Liver (tissue), 3 donors: ENCODE measurements at regions not wholly inside any gene's neighbourhood (a gene's known extent, or its start where the extent isn't known, plus 50 kb on each side); places are given as distances from the start of the nearest gene placed in this dataset.

Experiments used
- ATF3 ChIP-seq: IDR thresholded peaks from 2 replicates; pipeline ENCODE4 v1.6.1; 2016; ENCODE audit warnings: antibody characterized with exemption
- NR2F2 ChIP-seq: IDR thresholded peaks from 2 replicates; pipeline ENCODE4 v1.6.1; 2016; ENCODE audit warnings: antibody characterized with exemption
- RAD21 ChIP-seq, 2 donors: IDR thresholded peaks; 2 replicates each; pipeline ENCODE4 v1.6.1; 2016; ENCODE audit warnings: antibody characterized with exemption in 2 of 2, mild to moderate bottlenecking in 2 of 2
- SP1 ChIP-seq: IDR thresholded peaks from 2 replicates; pipeline ENCODE4 v1.6.1; 2018; ENCODE audit warnings: antibody characterized with exemption, mild to moderate bottlenecking
- TAF1 ChIP-seq: conservative IDR thresholded peaks from 2 replicates; pipeline ENCODE4 v1.6.1; 2016; ENCODE audit warnings: antibody characterized with exemption, mild to moderate bottlenecking
- TF ChIP-seq, protein P1 (sequence below): fragments of 150-350 bp; IDR thresholded peaks from 2 replicates; pipeline ENCODE4 v1.5.1; 2017; ENCODE audit warnings: improper control_type of control experiment, low read depth, low read length; ENCODE audit not compliant: missing input control
- TF ChIP-seq, protein P2 (sequence below): IDR thresholded peaks from 2 replicates; pipeline ENCODE4 v1.6.1; 2016; ENCODE audit warnings: antibody characterized with exemption, mild to moderate bottlenecking
- donor health status: healthy.
- donor health status: healthy.

GRCh38 chr7:112648781-112649180, 141.4 kb downstream of the TMEM168 start:
- TF ChIP-seq ATF3 (no peak), TAF1 (no peak), SP1 (no peak), NR2F2 (no peak), RAD21 (IDR thresholded peaks at IDR 0.05) (no peak)
- TF ChIP-seq, protein P1, sequence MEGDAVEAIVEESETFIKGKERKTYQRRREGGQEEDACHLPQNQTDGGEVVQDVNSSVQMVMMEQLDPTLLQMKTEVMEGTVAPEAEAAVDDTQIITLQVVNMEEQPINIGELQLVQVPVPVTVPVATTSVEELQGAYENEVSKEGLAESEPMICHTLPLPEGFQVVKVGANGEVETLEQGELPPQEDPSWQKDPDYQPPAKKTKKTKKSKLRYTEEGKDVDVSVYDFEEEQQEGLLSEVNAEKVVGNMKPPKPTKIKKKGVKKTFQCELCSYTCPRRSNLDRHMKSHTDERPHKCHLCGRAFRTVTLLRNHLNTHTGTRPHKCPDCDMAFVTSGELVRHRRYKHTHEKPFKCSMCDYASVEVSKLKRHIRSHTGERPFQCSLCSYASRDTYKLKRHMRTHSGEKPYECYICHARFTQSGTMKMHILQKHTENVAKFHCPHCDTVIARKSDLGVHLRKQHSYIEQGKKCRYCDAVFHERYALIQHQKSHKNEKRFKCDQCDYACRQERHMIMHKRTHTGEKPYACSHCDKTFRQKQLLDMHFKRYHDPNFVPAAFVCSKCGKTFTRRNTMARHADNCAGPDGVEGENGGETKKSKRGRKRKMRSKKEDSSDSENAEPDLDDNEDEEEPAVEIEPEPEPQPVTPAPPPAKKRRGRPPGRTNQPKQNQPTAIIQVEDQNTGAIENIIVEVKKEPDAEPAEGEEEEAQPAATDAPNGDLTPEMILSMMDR: no peak
- TF ChIP-seq, protein P2, sequence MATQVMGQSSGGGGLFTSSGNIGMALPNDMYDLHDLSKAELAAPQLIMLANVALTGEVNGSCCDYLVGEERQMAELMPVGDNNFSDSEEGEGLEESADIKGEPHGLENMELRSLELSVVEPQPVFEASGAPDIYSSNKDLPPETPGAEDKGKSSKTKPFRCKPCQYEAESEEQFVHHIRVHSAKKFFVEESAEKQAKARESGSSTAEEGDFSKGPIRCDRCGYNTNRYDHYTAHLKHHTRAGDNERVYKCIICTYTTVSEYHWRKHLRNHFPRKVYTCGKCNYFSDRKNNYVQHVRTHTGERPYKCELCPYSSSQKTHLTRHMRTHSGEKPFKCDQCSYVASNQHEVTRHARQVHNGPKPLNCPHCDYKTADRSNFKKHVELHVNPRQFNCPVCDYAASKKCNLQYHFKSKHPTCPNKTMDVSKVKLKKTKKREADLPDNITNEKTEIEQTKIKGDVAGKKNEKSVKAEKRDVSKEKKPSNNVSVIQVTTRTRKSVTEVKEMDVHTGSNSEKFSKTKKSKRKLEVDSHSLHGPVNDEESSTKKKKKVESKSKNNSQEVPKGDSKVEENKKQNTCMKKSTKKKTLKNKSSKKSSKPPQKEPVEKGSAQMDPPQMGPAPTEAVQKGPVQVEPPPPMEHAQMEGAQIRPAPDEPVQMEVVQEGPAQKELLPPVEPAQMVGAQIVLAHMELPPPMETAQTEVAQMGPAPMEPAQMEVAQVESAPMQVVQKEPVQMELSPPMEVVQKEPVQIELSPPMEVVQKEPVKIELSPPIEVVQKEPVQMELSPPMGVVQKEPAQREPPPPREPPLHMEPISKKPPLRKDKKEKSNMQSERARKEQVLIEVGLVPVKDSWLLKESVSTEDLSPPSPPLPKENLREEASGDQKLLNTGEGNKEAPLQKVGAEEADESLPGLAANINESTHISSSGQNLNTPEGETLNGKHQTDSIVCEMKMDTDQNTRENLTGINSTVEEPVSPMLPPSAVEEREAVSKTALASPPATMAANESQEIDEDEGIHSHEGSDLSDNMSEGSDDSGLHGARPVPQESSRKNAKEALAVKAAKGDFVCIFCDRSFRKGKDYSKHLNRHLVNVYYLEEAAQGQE: no peak
